GM13976 (cell line): ENCODE measurements at regions not wholly inside any gene's neighbourhood (a gene's known extent, or its start where the extent isn't known, plus 50 kb on each side); places are given as distances from the start of the nearest gene placed in this dataset.

Source experiments
- DNase-seq: peaks from one replicate; pipeline ENCODE4 v3.0.0; 2012; ENCODE audit warnings: low spot score
- in situ Hi-C: fragments of 300-500 bp; cut with MboI; formaldehyde crosslinking; loops from one replicate; pipeline ENCODE4 v1.12.0; 2022; ENCODE audit warnings: low sequenced_read_pairs, mixed read lengths, inconsistent platforms; ENCODE audit not compliant: unreplicated experiment
- TF ChIP-seq, protein P1 (sequence below): IDR thresholded peaks from 2 replicates; pipeline ENCODE4 v1.5.1; 2012; ENCODE audit warnings: borderline replicate concordance, mild to moderate bottlenecking; ENCODE audit not compliant: insufficient read depth; ENCODE audit errors: extremely low read depth, missing control alignments, control extremely low read depth

DNA sequence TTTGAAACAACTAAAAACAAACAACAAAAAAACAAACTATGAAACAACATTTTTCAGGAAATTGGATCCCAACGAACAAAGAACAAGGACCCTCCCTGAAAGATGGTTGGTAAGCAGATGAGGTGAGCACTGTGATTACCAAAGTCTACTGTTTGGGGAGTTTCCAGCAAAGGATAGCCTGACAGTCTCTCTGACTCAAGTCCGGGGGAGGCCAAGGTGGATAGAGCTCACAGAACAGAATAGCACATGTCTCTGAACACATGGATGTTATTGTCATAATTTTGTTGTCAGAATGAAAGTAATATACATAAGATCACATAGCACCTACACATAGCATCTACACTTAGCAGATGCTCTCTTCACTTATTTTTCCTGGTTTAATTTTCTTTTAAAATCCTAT lies 501.3 kb upstream of the TENM4 start:
- TF ChIP-seq, protein P1, sequence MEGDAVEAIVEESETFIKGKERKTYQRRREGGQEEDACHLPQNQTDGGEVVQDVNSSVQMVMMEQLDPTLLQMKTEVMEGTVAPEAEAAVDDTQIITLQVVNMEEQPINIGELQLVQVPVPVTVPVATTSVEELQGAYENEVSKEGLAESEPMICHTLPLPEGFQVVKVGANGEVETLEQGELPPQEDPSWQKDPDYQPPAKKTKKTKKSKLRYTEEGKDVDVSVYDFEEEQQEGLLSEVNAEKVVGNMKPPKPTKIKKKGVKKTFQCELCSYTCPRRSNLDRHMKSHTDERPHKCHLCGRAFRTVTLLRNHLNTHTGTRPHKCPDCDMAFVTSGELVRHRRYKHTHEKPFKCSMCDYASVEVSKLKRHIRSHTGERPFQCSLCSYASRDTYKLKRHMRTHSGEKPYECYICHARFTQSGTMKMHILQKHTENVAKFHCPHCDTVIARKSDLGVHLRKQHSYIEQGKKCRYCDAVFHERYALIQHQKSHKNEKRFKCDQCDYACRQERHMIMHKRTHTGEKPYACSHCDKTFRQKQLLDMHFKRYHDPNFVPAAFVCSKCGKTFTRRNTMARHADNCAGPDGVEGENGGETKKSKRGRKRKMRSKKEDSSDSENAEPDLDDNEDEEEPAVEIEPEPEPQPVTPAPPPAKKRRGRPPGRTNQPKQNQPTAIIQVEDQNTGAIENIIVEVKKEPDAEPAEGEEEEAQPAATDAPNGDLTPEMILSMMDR: no peak
- no peak for DNase-seq

DNA sequence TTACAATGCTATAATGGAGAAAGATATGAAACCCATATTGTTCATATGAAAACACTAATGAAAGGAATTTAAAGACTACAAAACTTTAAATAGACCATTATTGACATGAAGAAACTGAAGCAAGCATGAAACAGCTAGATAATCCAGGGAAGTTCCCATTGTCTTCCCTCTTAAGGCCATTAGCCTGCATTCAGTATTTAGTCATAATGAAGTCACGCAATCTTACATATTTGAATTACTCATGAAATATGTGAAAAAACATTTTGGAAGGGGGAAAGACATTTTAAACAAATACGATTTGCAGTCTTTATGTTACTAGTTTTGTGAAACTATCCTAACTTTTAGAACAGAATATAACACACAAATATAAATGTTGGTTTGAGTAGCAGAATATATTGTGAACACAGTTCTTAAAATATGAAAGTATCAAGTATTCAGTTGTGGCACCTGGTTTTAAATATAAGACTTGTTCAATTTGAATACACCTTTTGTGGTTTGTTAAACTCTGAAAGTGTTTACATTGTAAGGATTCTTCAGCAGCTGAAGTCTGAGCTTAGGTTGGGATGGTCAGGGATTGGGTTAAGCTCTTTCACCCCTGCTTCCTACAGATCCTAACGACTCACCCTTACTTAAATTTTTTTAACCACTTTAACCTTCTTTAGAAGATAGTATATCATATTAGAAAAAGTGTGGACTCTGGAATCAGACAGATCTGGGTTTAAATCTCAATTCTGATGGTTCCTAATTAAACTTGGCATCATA lies 500.3 kb upstream of the TENM4 start:
- in situ Hi-C loops: no loop called here
- no peak for DNase-seq
- TF ChIP-seq, protein P1: no peak

More for the DNA sequence above, 501.3 kb upstream of the TENM4 start:
- in situ Hi-C loops: no loop called here

DNA sequence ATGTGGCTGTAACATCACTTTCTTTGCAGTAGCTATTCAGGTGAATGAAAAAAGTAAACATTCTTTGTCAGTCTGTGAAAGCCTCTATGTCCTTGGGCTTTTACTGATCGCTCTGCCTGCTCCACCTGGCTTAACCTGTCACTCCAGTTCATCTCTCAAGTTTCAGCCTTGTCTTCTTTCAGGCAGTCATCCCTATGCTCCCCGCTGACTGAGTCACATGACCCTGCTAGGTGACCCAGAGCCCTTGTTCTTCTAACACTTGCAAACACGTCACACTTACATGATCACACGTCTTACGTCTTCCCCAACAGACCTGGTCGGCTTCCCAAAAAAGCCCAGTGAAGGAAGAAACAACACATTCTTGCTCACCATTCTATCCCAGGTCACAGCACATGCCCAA lies 499.3 kb upstream of the TENM4 start:
- TF ChIP-seq, protein P1: no peak
- in situ Hi-C loops: no loop called here

DNA sequence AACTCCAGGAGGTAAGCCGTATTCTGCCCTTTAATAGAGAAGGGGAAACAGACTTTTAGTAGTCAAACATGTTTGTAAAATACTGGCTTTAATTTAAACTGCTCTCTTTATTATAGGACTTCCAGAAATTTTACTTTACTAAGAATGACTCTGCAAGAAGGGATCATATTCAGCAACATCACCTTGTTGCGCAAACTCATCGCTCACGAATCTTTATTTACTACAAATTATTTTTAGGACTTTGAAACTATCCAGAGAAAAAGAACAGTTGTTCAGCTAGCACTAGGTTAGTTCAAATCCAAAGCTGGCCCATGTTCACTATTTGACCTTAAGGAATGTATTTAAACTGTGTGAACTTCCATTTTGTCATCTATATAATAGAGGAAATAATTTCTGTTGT lies 498.3 kb upstream of the TENM4 start:
- TF ChIP-seq, protein P1: no peak
- in situ Hi-C loops: no loop called here
- DNase-seq: no peak

More for the DNA sequence above, 499.3 kb upstream of the TENM4 start:
- no peak for DNase-seq

DNA sequence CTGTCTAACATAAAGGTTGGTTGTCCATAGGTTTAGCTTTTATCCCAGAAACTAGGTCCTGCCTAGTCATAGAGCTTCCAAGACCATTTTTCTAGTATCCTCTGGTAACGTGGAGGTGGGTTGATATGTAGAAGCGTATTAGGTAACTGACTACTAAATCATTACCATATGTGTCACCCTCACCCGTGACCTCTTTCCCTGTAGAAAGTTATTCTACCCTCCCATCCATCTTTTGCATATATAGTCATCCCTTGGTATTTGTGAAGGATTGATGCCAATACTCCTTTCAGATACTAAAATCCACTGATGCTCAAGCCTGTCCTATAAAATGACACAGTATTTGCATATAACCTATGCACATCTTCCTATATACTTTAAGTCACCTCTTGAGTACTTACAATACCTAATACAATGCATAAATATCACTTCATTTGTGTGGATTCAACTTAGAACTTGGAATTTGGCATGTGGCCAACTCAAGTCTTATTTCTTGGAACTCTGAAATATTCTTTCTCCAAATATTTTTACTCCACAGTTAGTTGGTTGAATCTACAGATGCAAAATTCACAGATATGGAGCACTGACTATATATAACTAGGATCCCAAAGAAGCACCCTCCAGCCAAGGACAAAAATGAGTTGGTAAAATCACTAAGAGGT lies 497.0 kb upstream of the TENM4 start:
- DNase-seq: no peak
- TF ChIP-seq, protein P1: no peak
- in situ Hi-C loops: no loop called here

DNA sequence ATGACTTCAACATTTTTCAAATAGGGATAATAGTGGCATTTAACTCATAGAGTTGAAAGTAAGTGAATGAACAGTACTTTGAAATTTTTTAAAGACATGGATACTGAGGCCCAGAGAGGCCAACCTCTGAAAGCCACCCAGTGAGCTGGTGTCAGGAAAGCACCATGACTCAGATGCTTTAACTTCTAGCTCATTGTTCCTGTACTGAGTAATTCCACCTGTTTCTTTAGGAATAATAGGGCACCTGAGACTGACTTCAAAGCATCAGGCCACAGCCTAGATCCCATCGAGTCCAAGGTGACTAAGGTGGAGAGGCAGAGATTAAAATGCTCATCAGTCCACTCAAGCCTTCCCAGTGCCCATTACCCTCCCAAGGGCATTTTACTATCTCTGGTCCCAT lies 491.8 kb upstream of the TENM4 start:
- in situ Hi-C loops: no loop called here
- TF ChIP-seq, protein P1: no peak
- no peak for DNase-seq

DNA sequence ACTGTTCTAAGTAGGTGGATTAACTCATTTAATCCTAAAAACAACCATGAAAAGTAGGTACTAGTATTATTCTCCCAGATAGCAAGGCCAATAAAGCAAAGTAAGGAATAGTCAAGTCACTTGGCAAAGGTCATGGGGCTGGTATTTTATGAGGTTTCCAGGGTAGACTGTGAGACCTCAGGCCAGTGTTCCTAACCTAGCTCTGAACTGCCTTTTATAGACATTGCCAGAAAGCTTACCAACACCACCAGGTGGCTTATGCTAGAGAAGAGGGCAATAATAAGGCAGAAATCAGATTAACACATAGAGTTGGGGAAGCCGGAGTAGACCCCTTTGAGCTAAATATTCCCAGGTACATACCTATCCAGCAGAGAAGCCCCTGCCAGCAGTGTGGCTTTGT lies 490.9 kb upstream of the TENM4 start:
- in situ Hi-C loops: no loop called here
- no peak for DNase-seq

More for the DNA sequence above, 490.9 kb upstream of the TENM4 start:
- TF ChIP-seq, protein P1: no peak
